ENCODE measurements at regions not wholly inside any gene's neighbourhood (a gene's known extent, or its start where the extent isn't known, plus 50 kb on each side); places are given as distances from the start of the nearest gene placed in this dataset.
A peak's percentile ranks its signal among the peaks of the same experiment; 100 is the strongest.

- no peak overlapping the region for H4K8ac ChIP-seq (ENCODE audit: low read depth, low read length)
- H3K4me2 ChIP-seq (ENCODE audit: insufficient read depth, low read length, poor library complexity, severe bottlenecking), result no peak overlapping the region
- H3K36me3 ChIP-seq (replicated peaks in 1 of 2; ENCODE audit: control insufficient read depth in 2 of 2, insufficient read depth in 2 of 2, low read length in 2 of 2), result no peaks in the 10 kb centered on the region
- H3K27ac ChIP-seq (replicated peaks; ENCODE audit: low read length), result no peak overlapping the region
- no peaks in the 10 kb centered on the region for H3K9me3 ChIP-seq (replicated peaks in 1 of 2; ENCODE audit: control insufficient read depth in 2 of 2, insufficient read depth in 1 of 2, low read depth in 1 of 2, low read length in 2 of 2)
- H2AK5ac ChIP-seq (ENCODE audit: low read depth, low read length), result no peak overlapping the region
- no peak overlapping the region for H3K23ac ChIP-seq (ENCODE audit: low read depth, low read length, poor library complexity)
- H2BK12ac ChIP-seq (ENCODE audit: low read length), result no peak overlapping the region
- no peaks in the 10 kb centered on the region for H3K79me1 ChIP-seq (ENCODE audit: low read depth, low read length)
- no CpG with 5 or more reads among the region's 3 CpGs for WGBS, 2 donors (ENCODE audit: extremely low coverage in 2 of 2, insufficient read length in 2 of 2, insufficient replicate concordance in 1 of 2)
- H4K91ac ChIP-seq (ENCODE audit: low read depth, low read length, poor library complexity), result no peak overlapping the region
- H2BK5ac ChIP-seq (ENCODE audit: low read length), result no peak overlapping the region
- no peak overlapping the region for H3K9ac ChIP-seq (ENCODE audit: low read depth, low read length, poor library complexity)
- H3K4me3 ChIP-seq (ENCODE audit: low read length in 2 of 2), result no peak overlapping the region
- H3K27me3 ChIP-seq (ENCODE audit: control insufficient read depth in 3 of 3, insufficient read depth in 3 of 3, low read depth in 1 of 3, low read length in 3 of 3), result no peaks in the 10 kb centered on the region
- H3K4ac ChIP-seq (ENCODE audit: low read length), result no peak overlapping the region
- no peak for DNase-seq (ENCODE audit: low spot score)
- peaks cover 0 to 4% of the 10 kb centered on the region in 2 donors for H3K4me1 ChIP-seq (ENCODE audit: control insufficient read depth in 2 of 2, insufficient read depth in 1 of 2, low read depth in 1 of 2, low read length in 2 of 2)
- H2BK15ac ChIP-seq (ENCODE audit: low read length), result no peak overlapping the region
- no peak overlapping the region for H2BK120ac ChIP-seq (ENCODE audit: low read depth, low read length)
- no peak overlapping the region for H3K18ac ChIP-seq (ENCODE audit: low read length)
- no peak overlapping the region for H2AFZ ChIP-seq (ENCODE audit: low read length)
- no peak overlapping the region for H3K14ac ChIP-seq (ENCODE audit: low read length)
Measured at GRCh38 chr10:2812631-2813030, 254.7 kb upstream of the PFKP start.

- no peaks in the 10 kb centered on the region for H3K79me1 ChIP-seq (ENCODE audit: low read depth, low read length)
- no peak overlapping the region for H2BK120ac ChIP-seq (ENCODE audit: low read depth, low read length)
- H2BK5ac ChIP-seq (ENCODE audit: low read length), result no peak overlapping the region
- no peak overlapping the region for H3K27ac ChIP-seq (replicated peaks; ENCODE audit: low read length)
- H4K8ac ChIP-seq (ENCODE audit: low read depth, low read length), result no peak overlapping the region
- no peaks in the 10 kb centered on the region for H3K27me3 ChIP-seq (ENCODE audit: control insufficient read depth in 3 of 3, insufficient read depth in 3 of 3, low read depth in 1 of 3, low read length in 3 of 3)
- H2BK15ac ChIP-seq (ENCODE audit: low read length), result no peak overlapping the region
- no peak overlapping the region for H2AFZ ChIP-seq (ENCODE audit: low read length)
- no peak overlapping the region for H3K4ac ChIP-seq (ENCODE audit: low read length)
- H3K18ac ChIP-seq (ENCODE audit: low read length), result no peak overlapping the region
- H3K4me3 ChIP-seq (ENCODE audit: low read length in 2 of 2), result no peak overlapping the region
- no peaks in the 10 kb centered on the region for H3K36me3 ChIP-seq (replicated peaks in 1 of 2; ENCODE audit: control insufficient read depth in 2 of 2, insufficient read depth in 2 of 2, low read length in 2 of 2)
- H3K4me2 ChIP-seq (ENCODE audit: insufficient read depth, low read length, poor library complexity, severe bottlenecking), result no peak overlapping the region
- WGBS, 2 donors (ENCODE audit: extremely low coverage in 2 of 2, insufficient read length in 2 of 2, insufficient replicate concordance in 1 of 2), result no CpG with 5 or more reads among the region's 5 CpGs
- no peak overlapping the region for H3K9ac ChIP-seq (ENCODE audit: low read depth, low read length, poor library complexity)
- no peak overlapping the region for H4K91ac ChIP-seq (ENCODE audit: low read depth, low read length, poor library complexity)
- no peak overlapping the region for H3K14ac ChIP-seq (ENCODE audit: low read length)
- H3K23ac ChIP-seq (ENCODE audit: low read depth, low read length, poor library complexity), result no peak overlapping the region
- no peak for DNase-seq (ENCODE audit: low spot score)
- H2AK5ac ChIP-seq (ENCODE audit: low read depth, low read length), result no peak overlapping the region
- H3K4me1 ChIP-seq (ENCODE audit: control insufficient read depth in 2 of 2, insufficient read depth in 1 of 2, low read depth in 1 of 2, low read length in 2 of 2), result no peaks in the 10 kb centered on the region
- H3K9me3 ChIP-seq (replicated peaks in 1 of 2; ENCODE audit: control insufficient read depth in 2 of 2, insufficient read depth in 1 of 2, low read depth in 1 of 2, low read length in 2 of 2), result peaks cover 0 to 8% of the 10 kb centered on the region in 2 donors
- H2BK12ac ChIP-seq (ENCODE audit: low read length), result no peak overlapping the region
Measured at GRCh38 chr10:2800178-2800577, 267.2 kb upstream of the PFKP start.

GRCh38 chr10:2798336-2799022, 268.9 kb upstream of the PFKP start:
- Histone ChIP-seq H3K4me1 (ENCODE audit: control insufficient read depth in 2 of 2, insufficient read depth in 1 of 2, low read depth in 1 of 2, low read length in 2 of 2) (no peaks in the 10 kb centered on the region), H3K27ac (replicated peaks; ENCODE audit: low read length) (no peak overlapping the region)

GRCh38 chr10:2791774-2792443, 275.4 kb upstream of the PFKP start:
- H2AFZ ChIP-seq (ENCODE audit: low read length), result no peak overlapping the region
- no peak overlapping the region for H3K9ac ChIP-seq (ENCODE audit: low read depth, low read length, poor library complexity)
- no peak for DNase-seq (ENCODE audit: low spot score)
- H2BK120ac ChIP-seq (ENCODE audit: low read depth, low read length), result no peak overlapping the region
- peaks cover 0 to 2% of the 10 kb centered on the region in 2 donors for H3K4me1 ChIP-seq (ENCODE audit: control insufficient read depth in 2 of 2, insufficient read depth in 1 of 2, low read depth in 1 of 2, low read length in 2 of 2)
- no peaks in the 10 kb centered on the region for H3K79me1 ChIP-seq (ENCODE audit: low read depth, low read length)
- no CpG with 5 or more reads among the region's 3 CpGs for WGBS, 2 donors (ENCODE audit: extremely low coverage in 2 of 2, insufficient read length in 2 of 2, insufficient replicate concordance in 1 of 2)
- H3K9me3 ChIP-seq (replicated peaks in 1 of 2; ENCODE audit: control insufficient read depth in 2 of 2, insufficient read depth in 1 of 2, low read depth in 1 of 2, low read length in 2 of 2), result no peaks in the 10 kb centered on the region
- no peak overlapping the region for H2BK12ac ChIP-seq (ENCODE audit: low read length)
- no peak overlapping the region for H3K14ac ChIP-seq (ENCODE audit: low read length)
- no peak overlapping the region for H4K8ac ChIP-seq (ENCODE audit: low read depth, low read length)
- H3K18ac ChIP-seq (ENCODE audit: low read length), result no peak overlapping the region
- H3K4me2 ChIP-seq (ENCODE audit: insufficient read depth, low read length, poor library complexity, severe bottlenecking), result no peak overlapping the region
- H3K23ac ChIP-seq (ENCODE audit: low read depth, low read length, poor library complexity), result no peak overlapping the region
- no peaks in the 10 kb centered on the region for H3K27me3 ChIP-seq (ENCODE audit: control insufficient read depth in 3 of 3, insufficient read depth in 3 of 3, low read depth in 1 of 3, low read length in 3 of 3)
- H3K36me3 ChIP-seq (replicated peaks in 1 of 2; ENCODE audit: control insufficient read depth in 2 of 2, insufficient read depth in 2 of 2, low read length in 2 of 2), result no peaks in the 10 kb centered on the region
- H2BK5ac ChIP-seq (ENCODE audit: low read length), result no peak overlapping the region
- no peak overlapping the region for H4K91ac ChIP-seq (ENCODE audit: low read depth, low read length, poor library complexity)
- H3K4me3 ChIP-seq (ENCODE audit: low read length in 2 of 2), result no peak overlapping the region
- no peak overlapping the region for H3K27ac ChIP-seq (replicated peaks; ENCODE audit: low read length)
- no peak overlapping the region for H2AK5ac ChIP-seq (ENCODE audit: low read depth, low read length)
- H3K4ac ChIP-seq (ENCODE audit: low read length), result no peak overlapping the region
- no peak overlapping the region for H2BK15ac ChIP-seq (ENCODE audit: low read length)

More at GRCh38 chr10:2798336-2799022, 268.9 kb upstream of the PFKP start:
- Histone ChIP-seq H2BK120ac (ENCODE audit: low read depth, low read length) (no peak overlapping the region), H3K23ac (ENCODE audit: low read depth, low read length, poor library complexity) (no peak overlapping the region), H2BK5ac (ENCODE audit: low read length) (no peak overlapping the region), H4K8ac (ENCODE audit: low read depth, low read length) (no peak overlapping the region), H3K9me3 (replicated peaks in 1 of 2; ENCODE audit: control insufficient read depth in 2 of 2, insufficient read depth in 1 of 2, low read depth in 1 of 2, low read length in 2 of 2) (peaks cover 0 to 4% of the 10 kb centered on the region in 2 donors), H2AFZ (ENCODE audit: low read length) (no peak overlapping the region), H3K14ac (ENCODE audit: low read length) (no peak overlapping the region), H3K27me3 (ENCODE audit: control insufficient read depth in 3 of 3, insufficient read depth in 3 of 3, low read depth in 1 of 3, low read length in 3 of 3) (no peaks in the 10 kb centered on the region), H2BK15ac (ENCODE audit: low read length) (no peak overlapping the region), H3K9ac (ENCODE audit: low read depth, low read length, poor library complexity) (no peak overlapping the region), H3K4me2 (ENCODE audit: insufficient read depth, low read length, poor library complexity, severe bottlenecking) (no peak overlapping the region), H3K36me3 (replicated peaks in 1 of 2; ENCODE audit: control insufficient read depth in 2 of 2, insufficient read depth in 2 of 2, low read length in 2 of 2) (no peaks in the 10 kb centered on the region), H3K4me3 (ENCODE audit: low read length in 2 of 2) (no peak overlapping the region), H4K91ac (ENCODE audit: low read depth, low read length, poor library complexity) (no peak overlapping the region), H2BK12ac (ENCODE audit: low read length) (no peak overlapping the region), H2AK5ac (ENCODE audit: low read depth, low read length) (no peak overlapping the region), H3K18ac (ENCODE audit: low read length) (no peak overlapping the region), H3K79me1 (ENCODE audit: low read depth, low read length) (no peaks in the 10 kb centered on the region), H3K4ac (ENCODE audit: low read length) (no peak overlapping the region)
- no CpG with 5 or more reads among the region's 4 CpGs for WGBS, 2 donors (ENCODE audit: extremely low coverage in 2 of 2, insufficient read length in 2 of 2, insufficient replicate concordance in 1 of 2)
- peak; percentile 14 for DNase-seq (ENCODE audit: low spot score)
